Activated CD4-positive, alpha-beta T cell treated with anti-CD3 and anti-CD28 coated beads, Interleukin-2, amount 50 U/mL, for 48 hours (primary cell): ENCODE measurements at regions not wholly inside any gene's neighbourhood (a gene's known extent, or its start where the extent isn't known, plus 50 kb on each side); places are given as distances from the start of the nearest gene placed in this dataset.
"Not testable (repeated sequence)": the region's sequence is repeated elsewhere in the genome, so short reads cannot be mapped to it uniquely, and the experiment has no call there.

Source experiments
- DNase-seq, 2 experiments: peaks; one replicate each; pipeline ENCODE4 v3.0.0-alpha.2; 2020

GRCh38 chr5:74396913-74397622 lies 243.5 kb downstream of the ENC1 start:
- DNase-seq: no peak

DNA sequence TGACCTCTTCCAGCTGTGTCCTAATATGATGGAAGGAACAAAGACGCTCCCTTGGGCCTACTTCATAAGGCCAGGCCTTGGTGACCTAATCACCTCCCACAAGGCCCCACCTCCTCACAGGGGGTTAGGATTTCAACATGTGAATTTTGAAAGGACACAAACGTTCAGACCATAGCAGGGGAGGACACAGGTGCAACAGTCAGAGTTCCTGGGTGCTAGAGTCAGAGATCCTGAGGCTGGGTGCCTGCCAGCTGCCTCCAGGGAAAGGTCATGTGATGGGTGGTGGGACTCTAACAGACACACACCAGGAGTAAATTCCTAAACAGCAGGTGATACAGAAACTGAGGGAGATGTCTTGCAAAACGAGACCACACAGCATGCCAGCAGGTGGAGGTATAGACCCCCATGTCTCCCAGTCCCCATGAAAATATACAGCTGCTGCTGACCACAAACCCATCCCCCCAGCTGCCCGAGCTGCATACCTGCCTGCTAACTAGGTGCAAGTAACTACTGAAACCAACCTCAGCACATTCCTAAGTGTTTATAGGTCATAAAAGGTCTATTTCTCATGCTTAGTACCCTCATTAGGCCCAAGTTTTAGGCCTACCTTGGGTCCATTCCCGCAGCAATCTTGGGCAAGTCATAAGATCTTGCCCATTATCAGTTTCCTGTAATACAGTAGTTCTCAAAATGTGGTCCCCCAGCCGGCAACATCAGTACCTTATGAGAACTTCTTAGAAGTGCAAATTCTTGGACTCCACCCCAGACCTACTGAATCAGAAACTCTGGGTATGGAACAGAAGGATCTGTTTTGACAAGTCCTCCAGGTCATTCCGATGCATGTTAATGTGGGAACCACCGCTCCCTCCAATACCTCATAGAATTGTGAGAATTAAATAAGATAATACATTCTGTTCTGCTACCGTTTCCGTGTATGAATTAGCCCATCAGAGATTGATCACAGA lies 245.3 kb downstream of the ENC1 start:
- no peak for DNase-seq

GRCh38 chr5:74394528-74394915 lies 246.0 kb downstream of the ENC1 start:
- no peak for DNase-seq

DNA sequence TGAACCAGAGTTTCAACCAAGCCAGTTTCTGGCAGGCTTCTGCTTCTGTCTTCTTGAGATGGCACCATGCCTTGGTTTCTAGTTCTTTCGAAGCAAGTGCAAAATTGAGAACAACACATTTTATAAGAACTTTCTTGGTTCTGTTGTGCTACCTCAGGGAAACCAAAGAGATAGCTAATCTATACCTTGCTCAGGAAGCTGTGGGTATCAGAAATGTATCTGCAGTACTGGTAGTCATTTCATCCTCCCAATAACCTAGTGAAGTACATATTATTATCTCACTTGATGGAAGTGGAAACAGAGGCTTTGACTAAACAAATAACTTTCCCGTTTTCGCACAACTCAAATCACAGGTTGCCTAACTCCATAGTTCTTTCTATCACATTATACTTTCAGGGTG lies 246.6 kb downstream of the ENC1 start:
- no peak for DNase-seq

GRCh38 chr5:74392711-74393351 lies 247.7 kb downstream of the ENC1 start:
- no peak for DNase-seq

- no peak for DNase-seq
These were observed 249.1 kb downstream of the ENC1 start for GRCh38 chr5:74391410-74391809.

DNA sequence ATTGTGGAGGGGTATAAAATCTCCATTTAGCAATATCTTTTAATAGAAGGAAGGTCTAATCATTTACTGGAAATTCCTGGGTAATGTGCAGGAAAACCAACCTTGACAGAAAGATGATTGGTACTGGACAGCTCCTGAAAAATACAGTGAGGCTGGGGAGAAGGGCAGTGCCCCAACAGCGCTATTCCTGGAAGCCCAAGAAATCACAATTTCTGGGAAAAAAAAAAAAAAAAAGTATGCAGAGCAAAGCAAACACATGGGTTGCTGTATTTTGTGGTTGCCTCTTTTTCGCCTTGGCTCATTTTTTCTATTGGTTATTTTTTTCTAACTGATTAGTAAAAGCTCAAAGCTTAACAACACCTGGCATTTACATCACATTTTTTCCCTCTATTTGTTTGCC lies 249.7 kb downstream of the ENC1 start:
- DNase-seq: no peak

- DNase-seq: no peak
These were observed 250.3 kb downstream of the ENC1 start for GRCh38 chr5:74390306-74390637.

DNA sequence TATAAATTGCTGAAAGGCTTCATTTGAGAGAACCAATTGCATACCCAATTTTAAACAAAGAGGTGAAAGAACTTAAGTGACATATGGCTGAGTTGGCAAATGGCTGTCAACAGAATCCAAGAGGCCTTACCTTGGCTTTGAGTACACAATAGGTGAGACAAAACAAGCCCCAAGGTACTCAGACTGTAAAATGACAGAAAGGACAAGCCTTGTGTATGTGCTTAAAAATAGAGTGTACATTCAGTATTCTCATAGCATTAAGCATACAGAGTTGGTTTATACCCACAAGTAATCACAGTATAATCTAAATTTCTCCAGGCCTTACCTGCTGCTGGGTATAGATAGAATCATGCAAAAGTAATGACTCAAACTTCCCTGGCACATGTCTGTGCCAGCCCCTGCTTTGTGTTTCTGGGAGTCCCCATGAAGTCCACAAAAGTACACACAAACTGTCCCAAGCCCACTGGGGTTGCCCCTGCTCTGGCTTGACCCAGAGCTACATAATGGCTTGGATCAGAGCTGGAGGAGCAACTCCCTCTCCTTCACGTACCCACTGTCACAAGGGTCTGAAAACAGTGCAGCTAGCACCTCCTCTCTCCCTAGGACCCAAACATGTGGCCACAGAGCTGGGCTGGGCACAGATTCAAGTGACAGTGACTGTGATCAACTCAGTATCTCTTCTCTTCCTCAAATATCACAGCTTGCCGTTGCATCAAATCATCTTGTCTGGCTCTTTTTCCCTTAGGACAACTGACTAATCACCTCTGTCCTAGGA lies 250.8 kb downstream of the ENC1 start:
- no peak for DNase-seq

- not testable (repeated sequence) for DNase-seq
These were observed 252.1 kb downstream of the ENC1 start for GRCh38 chr5:74388411-74388810.

GRCh38 chr5:74386571-74387334 lies 253.8 kb downstream of the ENC1 start:
- no peak for DNase-seq

GRCh38 chr5:74384851-74385250 lies 255.7 kb downstream of the ENC1 start:
- no peak for DNase-seq

GRCh38 chr5:74382987-74383593 lies 257.4 kb downstream of the ENC1 start:
- DNase-seq: no peak

DNA sequence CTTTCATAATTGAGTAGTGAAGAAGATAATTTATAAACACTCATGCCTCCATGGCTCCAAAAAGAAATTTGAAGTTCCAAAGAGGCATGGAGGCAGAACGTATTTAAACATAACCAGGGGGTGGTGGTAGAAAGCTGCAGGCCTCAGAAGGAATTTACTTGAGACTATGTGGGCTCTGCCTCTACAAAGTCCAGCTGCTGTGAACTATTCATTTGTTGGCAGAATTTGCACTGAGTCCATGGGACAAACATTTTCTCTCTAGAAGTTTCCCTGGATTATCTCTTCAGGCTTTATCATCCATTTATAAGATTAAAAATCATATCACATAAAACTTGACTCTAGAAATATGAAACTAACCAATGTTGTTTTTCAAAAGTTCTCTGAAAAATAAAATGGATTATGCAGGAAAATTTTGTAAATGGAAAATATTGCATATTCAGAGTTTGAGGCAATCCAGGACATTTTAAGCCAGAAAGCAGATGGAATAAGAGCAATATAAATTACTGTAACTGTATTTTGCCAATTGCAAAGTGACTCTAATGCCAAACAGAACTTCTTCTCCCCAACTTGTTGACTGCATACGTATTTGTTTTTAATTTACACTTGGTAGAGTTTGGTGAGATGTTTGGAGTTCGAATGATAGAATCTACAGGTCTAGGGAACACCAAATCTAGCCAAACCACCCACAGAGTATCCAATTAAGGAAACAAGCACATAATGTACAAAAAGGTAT lies 258.2 kb downstream of the ENC1 start:
- DNase-seq: no peak

- DNase-seq: no peak
These were observed 260.3 kb downstream of the ENC1 start for GRCh38 chr5:74380193-74380592.

DNA sequence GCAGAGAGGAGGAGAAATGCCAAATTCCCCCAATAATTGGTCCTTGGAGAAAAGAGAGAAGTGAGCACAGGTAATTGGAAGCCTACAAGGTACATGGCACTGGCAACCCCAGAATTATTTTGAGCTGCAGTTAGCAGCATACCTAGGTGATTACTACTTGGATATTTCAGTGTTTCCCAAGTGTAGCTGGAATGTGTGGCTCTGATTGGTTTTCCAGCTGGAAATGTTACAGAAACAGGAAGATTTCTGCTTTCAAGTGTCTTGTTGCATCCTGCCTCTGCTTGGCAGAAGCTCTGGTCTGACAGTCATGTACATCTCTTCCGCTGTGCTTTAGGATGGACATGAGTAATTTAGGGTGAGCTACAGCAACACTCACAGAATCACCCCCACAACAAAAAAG lies 262.1 kb downstream of the ENC1 start:
- DNase-seq: no peak

- no peak for DNase-seq
These were observed 264.3 kb downstream of the ENC1 start for GRCh38 chr5:74376187-74376586.

- DNase-seq: no peak
These were observed 265.3 kb downstream of the ENC1 start for GRCh38 chr5:74375271-74375670.

- DNase-seq: no peak
These were observed 265.9 kb downstream of the ENC1 start for GRCh38 chr5:74374656-74375055.

GRCh38 chr5:74373076-74373475 lies 267.5 kb downstream of the ENC1 start:
- DNase-seq: no peak

DNA sequence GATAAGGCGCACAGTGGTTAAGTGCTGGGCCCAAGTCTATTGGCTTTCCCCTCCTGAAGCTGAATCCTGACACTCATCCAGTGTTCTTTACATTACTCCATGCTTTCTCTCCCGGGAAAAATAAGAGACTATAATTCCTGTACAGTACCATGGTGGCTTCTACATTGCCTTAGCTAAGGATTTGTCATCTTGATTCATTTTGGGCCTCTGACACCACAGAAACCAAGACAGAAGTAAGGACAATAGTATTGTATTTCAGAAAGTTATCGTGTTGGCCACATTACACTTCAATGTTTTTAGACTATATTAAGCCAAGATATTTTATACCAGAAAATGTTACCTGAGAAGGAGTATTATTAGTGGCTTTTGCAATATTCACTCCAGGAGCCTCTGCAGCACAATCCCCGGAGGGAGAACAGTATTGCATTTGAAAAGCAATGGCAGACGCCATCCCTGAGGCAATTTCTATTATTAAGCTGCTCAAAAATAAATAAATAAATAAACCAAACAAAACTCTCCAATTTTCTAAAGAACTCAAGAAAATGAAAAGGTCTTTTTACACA lies 267.9 kb downstream of the ENC1 start:
- DNase-seq: no peak
